ENCODE measurements at regions not wholly inside any gene's neighbourhood (a gene's known extent, or its start where the extent isn't known, plus 50 kb on each side); places are given as distances from the start of the nearest gene placed in this dataset.
"Not testable (repeated sequence)": the region's sequence is repeated elsewhere in the genome, so short reads cannot be mapped to it uniquely, and the experiment has no call there.

GRCh38 chr18:51330739-51331138, 133.3 kb upstream of the MEX3C start:
- DNase-seq = no peak

- no peak for DNase-seq
These were observed 139.9 kb upstream of the MEX3C start for GRCh38 chr18:51337406-51337805.

GRCh38 chr18:51339856-51340255, 142.4 kb upstream of the MEX3C start:
- no peak for DNase-seq

- no peak for DNase-seq
These were observed 142.9 kb upstream of the MEX3C start for GRCh38 chr18:51340332-51340731.

GRCh38 chr18:51342815-51343214, 145.3 kb upstream of the MEX3C start:
- DNase-seq = no peak

GRCh38 chr18:51345848-51346391, 148.4 kb upstream of the MEX3C start:
- no peak for DNase-seq

GRCh38 chr18:51346404-51346803, 148.9 kb upstream of the MEX3C start:
- DNase-seq = no peak

- no peak for DNase-seq
These were observed 152.6 kb upstream of the MEX3C start for GRCh38 chr18:51350081-51350480.

GRCh38 chr18:51355841-51356240, 158.4 kb upstream of the MEX3C start:
- DNase-seq = no peak

- DNase-seq = not testable (repeated sequence)
These were observed 162.8 kb upstream of the MEX3C start for GRCh38 chr18:51360301-51360700.

- no peak for DNase-seq
These were observed 163.8 kb upstream of the MEX3C start for GRCh38 chr18:51361130-51361860.

- DNase-seq = no peak
These were observed 165.9 kb upstream of the MEX3C start for GRCh38 chr18:51363384-51363783.

GRCh38 chr18:51370996-51371395, 173.5 kb upstream of the MEX3C start:
- no peak for DNase-seq

GRCh38 chr18:51371929-51372328, 174.4 kb upstream of the MEX3C start:
- DNase-seq = no peak

- DNase-seq = no peak
These were observed 184.6 kb upstream of the MEX3C start for GRCh38 chr18:51382081-51382480.

- no peak for DNase-seq
These were observed 185.6 kb upstream of the MEX3C start for GRCh38 chr18:51383116-51383515.

- DNase-seq = no peak
These were observed 186.2 kb upstream of the MEX3C start for GRCh38 chr18:51383711-51384110.

GRCh38 chr18:51385270-51385669, 187.8 kb upstream of the MEX3C start:
- no peak for DNase-seq

- DNase-seq = no peak
These were observed 193.2 kb upstream of the MEX3C start for GRCh38 chr18:51390702-51391101.

GRCh38 chr18:51391215-51391614, 193.7 kb upstream of the MEX3C start:
- no peak for DNase-seq

- DNase-seq = no peak
These were observed 194.2 kb upstream of the MEX3C start for GRCh38 chr18:51391731-51392130.

GRCh38 chr18:51397347-51397962, 200.0 kb upstream of the MEX3C start:
- DNase-seq = no peak

GRCh38 chr18:51398104-51398503, 200.6 kb upstream of the MEX3C start:
- no peak for DNase-seq

All from right kidney (tissue), 1 donor.